IPS DF 6.9 (cell line): ENCODE measurements at regions not wholly inside any gene's neighbourhood (a gene's known extent, or its start where the extent isn't known, plus 50 kb on each side); places are given as distances from the start of the nearest gene placed in this dataset.
"Not testable (repeated sequence)": the region's sequence is repeated elsewhere in the genome, so short reads cannot be mapped to it uniquely, and the experiment has no call there.

ENCODE experiments used
- DNase-seq: peaks from one replicate; pipeline ENCODE4 v3.0.0-alpha.2; 2013; ENCODE audit warnings: low read depth, low spot score
- H3K27ac ChIP-seq: one replicate; pipeline ENCODE4 v1.5.1; 2013; ENCODE audit warnings: low read length, control low read depth
- H3K27me3 ChIP-seq: 2 replicates; pipeline ENCODE4 v1.6.1; 2013; ENCODE audit warnings: mild to moderate bottlenecking, low read length; ENCODE audit not compliant: control insufficient read depth, insufficient read depth
- H3K36me3 ChIP-seq: 2 replicates; pipeline ENCODE4 v1.6.1; 2013; ENCODE audit warnings: low read length; ENCODE audit not compliant: control insufficient read depth, insufficient read depth
- H3K4me1 ChIP-seq: 2 replicates; pipeline ENCODE4 v1.6.1; 2013; ENCODE audit warnings: low read length; ENCODE audit not compliant: control insufficient read depth, insufficient read depth
- H3K4me3 ChIP-seq: 2 replicates; pipeline ENCODE4 v1.5.1; 2013; ENCODE audit warnings: mild to moderate bottlenecking, low read length
- H3K9me3 ChIP-seq: 2 replicates; pipeline ENCODE4 v1.6.1; 2013; ENCODE audit warnings: low read length, inconsistent platforms; ENCODE audit not compliant: control insufficient read depth, insufficient read depth
- WGBS: extraction: QIAGEN DNeasy Blood & Tissue Kit; methylation state at CpG from one replicate; pipeline ENCODE4 v1.1.7; 2013; ENCODE audit warnings: mixed read lengths, missing lambda C conversion rate; ENCODE audit not compliant: insufficient read length, insufficient coverage; 5-methylcytosine and 5-hydroxymethylcytosine counted together

GRCh38 chr9:27799326-27799725, 226.0 kb upstream of the C9orf72 start:
- no peak for DNase-seq
- Histone ChIP-seq H3K4me3 (no peak overlapping the region), H3K36me3 (no peaks in the 10 kb centered on the region), H3K27me3 (no peaks in the 10 kb centered on the region), H3K4me1 (no peaks in the 10 kb centered on the region), H3K9me3 (no peaks in the 10 kb centered on the region), H3K27ac (no peak overlapping the region)
- no CpG with 5 or more reads among the region's 1 CpG for WGBS

- H3K27me3 ChIP-seq: no peaks in the 10 kb centered on the region
- 100% methylated on average over 1 of the region's 1 CpG for WGBS
- no peak overlapping the region for H3K27ac ChIP-seq
Observed at GRCh38 chr9:27800159-27800558, 226.9 kb upstream of the C9orf72 start.

GRCh38 chr9:27800692-27801370, 227.6 kb upstream of the C9orf72 start:
- Histone ChIP-seq H3K27me3 (no peaks in the 10 kb centered on the region), H3K4me3 (no peak overlapping the region), H3K4me1 (no peaks in the 10 kb centered on the region), H3K27ac (no peak overlapping the region), H3K9me3 (no peaks in the 10 kb centered on the region), H3K36me3 (no peaks in the 10 kb centered on the region)
- no CpG with 5 or more reads among the region's 2 CpGs for WGBS
- DNase-seq: no peak

More at GRCh38 chr9:27800159-27800558, 226.9 kb upstream of the C9orf72 start:
- no peaks in the 10 kb centered on the region for H3K36me3 ChIP-seq
- H3K9me3 ChIP-seq: no peaks in the 10 kb centered on the region
- DNase-seq: no peak
- H3K4me3 ChIP-seq: no peak overlapping the region
- H3K4me1 ChIP-seq: no peaks in the 10 kb centered on the region

- Histone ChIP-seq H3K9me3 (no peaks in the 10 kb centered on the region), H3K36me3 (no peaks in the 10 kb centered on the region), H3K4me1 (no peaks in the 10 kb centered on the region), H3K4me3 (no peak overlapping the region), H3K27me3 (no peaks in the 10 kb centered on the region), H3K27ac (no peak overlapping the region)
- no peak for DNase-seq
- no CpG with 5 or more reads among the region's 6 CpGs for WGBS
Observed at GRCh38 chr9:27801545-27801944, 228.3 kb upstream of the C9orf72 start.

GRCh38 chr9:27802418-27802817, 229.1 kb upstream of the C9orf72 start:
- DNase-seq: no peak
- H3K9me3 ChIP-seq: no peaks in the 10 kb centered on the region
- no peaks in the 10 kb centered on the region for H3K27me3 ChIP-seq
- H3K27ac ChIP-seq: no peak overlapping the region
- no peak overlapping the region for H3K4me3 ChIP-seq
- no peaks in the 10 kb centered on the region for H3K36me3 ChIP-seq
- no peaks in the 10 kb centered on the region for H3K4me1 ChIP-seq
- WGBS: no CpG with 5 or more reads among the region's 3 CpGs

- Histone ChIP-seq H3K27ac (no peak overlapping the region), H3K4me1 (no peaks in the 10 kb centered on the region), H3K4me3 (no peak overlapping the region), H3K27me3 (no peaks in the 10 kb centered on the region), H3K36me3 (no peaks in the 10 kb centered on the region), H3K9me3 (no peaks in the 10 kb centered on the region)
- WGBS: no CpG with 5 or more reads among the region's 4 CpGs
- no peak for DNase-seq
Observed at GRCh38 chr9:27808864-27809263, 235.6 kb upstream of the C9orf72 start.

GRCh38 chr9:27817747-27818146, 244.5 kb upstream of the C9orf72 start:
- DNase-seq: no peak
- Histone ChIP-seq H3K4me3 (no peak overlapping the region), H3K27ac (no peak overlapping the region), H3K4me1 (no peaks in the 10 kb centered on the region), H3K9me3 (no peaks in the 10 kb centered on the region), H3K36me3 (no peaks in the 10 kb centered on the region), H3K27me3 (no peaks in the 10 kb centered on the region)
- WGBS: no CpG with 5 or more reads among the region's 3 CpGs

GRCh38 chr9:27818348-27818747, 245.1 kb upstream of the C9orf72 start:
- Histone ChIP-seq H3K27me3 (no peaks in the 10 kb centered on the region), H3K4me1 (no peaks in the 10 kb centered on the region), H3K27ac (no peak overlapping the region), H3K9me3 (no peaks in the 10 kb centered on the region), H3K4me3 (no peak overlapping the region), H3K36me3 (no peaks in the 10 kb centered on the region)
- DNase-seq: no peak
- WGBS: no CpG with 5 or more reads among the region's 7 CpGs

- WGBS: no CpG with 5 or more reads among the region's 4 CpGs
- Histone ChIP-seq H3K27me3 (no peaks in the 10 kb centered on the region), H3K27ac (no peak overlapping the region), H3K4me3 (no peak overlapping the region), H3K36me3 (no peaks in the 10 kb centered on the region), H3K4me1 (no peaks in the 10 kb centered on the region), H3K9me3 (no peaks in the 10 kb centered on the region)
- no peak for DNase-seq
Observed at GRCh38 chr9:27828908-27829307, 255.6 kb upstream of the C9orf72 start.

GRCh38 chr9:27829621-27830020, 256.3 kb upstream of the C9orf72 start:
- Histone ChIP-seq H3K4me3 (no peak overlapping the region), H3K36me3 (no peaks in the 10 kb centered on the region), H3K27me3 (no peaks in the 10 kb centered on the region), H3K9me3 (no peaks in the 10 kb centered on the region), H3K4me1 (no peaks in the 10 kb centered on the region), H3K27ac (no peak overlapping the region)
- DNase-seq: no peak
- no CpG with 5 or more reads among the region's 1 CpG for WGBS

- not testable (repeated sequence) for H3K27ac ChIP-seq, H3K9me3 ChIP-seq
- no CpG with 5 or more reads among the region's 3 CpGs for WGBS
Observed at GRCh38 chr9:27832108-27832507, 258.8 kb upstream of the C9orf72 start.

More at GRCh38 chr9:27832108-27832507, 258.8 kb upstream of the C9orf72 start:
- not testable (repeated sequence) for H3K36me3 ChIP-seq, H3K4me3 ChIP-seq, H3K27me3 ChIP-seq, H3K4me1 ChIP-seq, DNase-seq
